HepG2 (cell line): ENCODE measurements at regions not wholly inside any gene's neighbourhood (a gene's known extent, or its start where the extent isn't known, plus 50 kb on each side); places are given as distances from the start of the nearest gene placed in this dataset.
A peak's percentile ranks its signal among the peaks of the same experiment; 100 is the strongest.

Experiments
- ATAC-seq: fragments of 200-7000 bp; cut with Tn5 transposase; 3 replicates; pipeline ENCODE4 v1.9.1; 2020; ENCODE audit warnings: mild to moderate bottlenecking, moderate library complexity
- BruUV-seq: library from RNA; stranded (reverse); fragments of 400-500 nt; replicated peaks from 2 replicates; lab custom pipeline; 2021; lab: Mats Ljungman, UMichigan
- CTCF ChIA-PET: fragments of 300-600 bp; formaldehyde crosslinking; extraction: SDS; loops from one replicate; lab custom pipeline; 2021; ENCODE audit warnings: low total read pairs, inconsistent platforms, low intra/inter-chr PET ratio; lab: Yijun Ruan, JAX
- POLR2A ChIA-PET: fragments of 350-600 bp; sonication (Branson Sonifier 250); formaldehyde crosslinking; loops from one replicate; lab custom pipeline; 2020; ENCODE audit warnings: antibody characterized with exemption, inconsistent platforms; lab: Yijun Ruan, JAX
- DNase-seq: peaks from one replicate; pipeline ENCODE4 v3.0.0-alpha.2; 2015; ENCODE audit warnings: low spot score
- FAIRE-seq: peaks from 3 replicates; lab custom pipeline; 2011; peaks lifted over from hg19 to GRCh38; lab: Jason Lieb, UNC
- H2AFZ ChIP-seq: one replicate; pipeline ENCODE4 v1.6.1; 2011; ENCODE audit warnings: low read length, inconsistent platforms
- H3K27ac ChIP-seq: fragments of 300-600 bp; 3 replicates; pipeline ENCODE4 v1.8.0; 2011; ENCODE audit warnings: mixed run types, mild to moderate bottlenecking, mixed read lengths, low read length, inconsistent platforms; ENCODE audit not compliant: insufficient read depth; ENCODE audit errors: extremely low read length
- H3K27me3 ChIP-seq, 2 experiments: fragments of 200-600 bp in 1 of 2; 2 replicates in 1 of 2; 3 replicates in 1 of 2; pipeline versions ENCODE4 v1.6.0 to v1.8.0; 2011; ENCODE audit warnings: low read length in 2 of 2, mild to moderate bottlenecking in 2 of 2, moderate library complexity in 2 of 2, inconsistent platforms in 1 of 2; ENCODE audit not compliant: insufficient read depth in 2 of 2, control insufficient read depth in 1 of 2
- H3K36me3 ChIP-seq, 2 experiments: fragments of 200-600 bp in 1 of 2; replicated peaks in 1 of 2; 2 replicates in 1 of 2; 3 replicates in 1 of 2; pipeline versions ENCODE4 v1.5.1 to v1.8.0; 2011; ENCODE audit warnings: low read length in 2 of 2, inconsistent platforms in 1 of 2; ENCODE audit not compliant: insufficient read depth in 2 of 2, control insufficient read depth in 1 of 2
- H3K4me1 ChIP-seq: 2 replicates; pipeline ENCODE4 v1.5.1; 2012; ENCODE audit warnings: low read length, inconsistent platforms; ENCODE audit not compliant: insufficient read depth
- H3K4me2 ChIP-seq: 2 replicates; pipeline ENCODE4 v1.6.0; 2011; ENCODE audit warnings: low read depth, low read length, inconsistent platforms
- H3K4me3 ChIP-seq, 3 experiments: fragments of 200-600 bp in 1 of 3; sonication (generic), shearing (Covaris generic) in 1 of 3; replicated peaks in 1 of 3; 2 replicates each; pipeline ENCODE4 v1.5.1; 2011 to 2016; ENCODE audit warnings: low read length in 3 of 3, inconsistent platforms in 2 of 3, low read depth in 2 of 3, mild to moderate bottlenecking in 2 of 3, control low read depth in 1 of 3, mixed read lengths in 1 of 3; ENCODE audit not compliant: insufficient read depth in 1 of 3
- H3K79me2 ChIP-seq: one replicate; pipeline ENCODE4 v1.6.1; 2011; ENCODE audit warnings: low read length, inconsistent platforms; ENCODE audit not compliant: insufficient read depth
- H3K9ac ChIP-seq: 2 replicates; pipeline ENCODE4 v1.6.0; 2011; ENCODE audit warnings: mild to moderate bottlenecking, low read depth, low read length, inconsistent platforms; ENCODE audit not compliant: insufficient read depth
- H3K9me3 ChIP-seq: 2 replicates; pipeline ENCODE4 v1.5.1; 2012; ENCODE audit warnings: mild to moderate bottlenecking, low read length
- H4K20me1 ChIP-seq: 2 replicates; pipeline ENCODE4 v1.6.0; 2011; ENCODE audit warnings: inconsistent platforms, mild to moderate bottlenecking, low read length, moderate library complexity; ENCODE audit not compliant: insufficient read depth
- NFYC ChIP-seq: IDR thresholded peaks from 2 replicates; pipeline ENCODE4 v1.6.1; 2016; ENCODE audit warnings: missing genetic modification reagents, missing compliant biosample characterization
- RAD51 ChIP-seq: fragments of 450-650 bp; IDR thresholded peaks from 2 replicates; pipeline ENCODE4 v1.6.1; 2016; ENCODE audit warnings: borderline replicate concordance
- TEAD3 ChIP-seq: optimal IDR thresholded peaks from 2 replicates; pipeline ENCODE3; 2016; ENCODE audit warnings: borderline replicate concordance
- ZBTB7A ChIP-seq: sonication (generic); formaldehyde crosslinking; IDR thresholded peaks from 2 replicates; pipeline ENCODE4 v1.8.0; 2022; ENCODE audit warnings: mild to moderate bottlenecking, missing genetic modification reagents
- ZNF318 ChIP-seq: sonication (generic); formaldehyde crosslinking; IDR thresholded peaks from 2 replicates; pipeline ENCODE4 v1.4.0; 2020; ENCODE audit warnings: mild to moderate bottlenecking, missing genetic modification reagents
- WGBS: methylation state at CpG from one replicate; pipeline ENCODE4 v1.1.6; 2017; ENCODE audit warnings: low lambda C conversion rate; 5-methylcytosine and 5-hydroxymethylcytosine counted together
- in situ Hi-C: cut with HindIII; loops from 2 replicates; pipeline ENCODE4 v1.10.0; 2017; ENCODE audit warnings: low pct_unique_long_range_greater_than_20kb; ENCODE audit not compliant: extremely low pct_ligation_motif_present
- intact Hi-C: fragments of 100-400 bp; cut with micrococcal nuclease; formaldehyde crosslinking; loops from one replicate; pipeline ENCODE4 v1.10.0; 2022; ENCODE audit not compliant: unreplicated experiment

- TF ChIP-seq TEAD3 (CRISPR knock-in tag) (no peak), ZNF318 (CRISPR knock-in tag) (no peak), NFYC (CRISPR knock-in tag) (no peak)
- TF ChIP-seq, all 625 proteins: peak for 0
These were observed 131.3 kb downstream of the INSIG2 start (continued) for GRCh38 chr2:118219611-118220010.

- Histone ChIP-seq H4K20me1 (no peaks in the 10 kb centered on the region), H3K27ac (no peak overlapping the region), H3K79me2 (no peaks in the 10 kb centered on the region), H2AFZ (no peak overlapping the region), H3K36me3 (no peaks in the 10 kb centered on the region), H3K27me3 (no peaks in the 10 kb centered on the region), H3K9me3 (no peaks in the 10 kb centered on the region), H3K4me1 (no peaks in the 10 kb centered on the region), H3K4me3 (no peak overlapping the region), H3K4me2 (no peak overlapping the region), H3K9ac (no peak overlapping the region)
- ChIA-PET CTCF (no interaction called here), POLR2A (no interaction called here)
- no peak for DNase-seq
- WGBS: 13% methylated on average over 3 of the region's 3 CpGs
- no TSS peak for BruUV-seq
- intact Hi-C loops (no loop called here), in situ Hi-C loops (no loop called here)
- FAIRE-seq: no peak
- TF ChIP-seq RAD51 (peak; percentile 68; the same call in 1 of the 2 replicates), ZBTB7A (CRISPR knock-in tag) (no peak)
- no peak for ATAC-seq
These were observed 128.0 kb downstream of the INSIG2 start for GRCh38 chr2:118216224-118216623.
